ENCODE measurements at regions not wholly inside any gene's neighbourhood (a gene's known extent, or its start where the extent isn't known, plus 50 kb on each side); places are given as distances from the start of the nearest gene placed in this dataset.

DNA sequence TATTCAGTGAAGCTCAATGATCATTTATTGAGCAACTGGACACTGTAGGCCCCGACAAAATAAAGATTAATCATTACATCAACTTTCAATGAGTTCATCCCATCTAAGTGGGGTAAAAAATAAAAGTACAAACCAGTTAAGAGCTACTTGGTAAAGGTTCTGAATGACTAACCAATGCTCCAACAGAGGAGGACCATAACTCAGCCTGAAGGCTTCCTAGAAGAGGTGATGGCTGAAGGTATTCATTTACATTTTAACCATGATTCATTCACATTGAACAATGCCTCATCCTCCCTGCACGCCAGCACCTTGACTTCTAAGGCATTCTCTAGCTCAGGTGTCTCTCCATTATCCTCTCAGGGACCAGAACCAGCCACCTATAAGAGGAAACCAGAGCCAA is 201.4 kb downstream of the ZNF462 start:
- DNase-seq (ENCODE audit: insufficient read length, low spot score, missing footprints), result no peak
- H3K9me3 ChIP-seq (ENCODE audit: low read depth, low read length), result no peaks in the 10 kb centered on the region
- H3K27ac ChIP-seq (ENCODE audit: low read depth, low read length), result no peak overlapping the region
- H3K4me2 ChIP-seq (ENCODE audit: insufficient read depth, low read length), result no peak overlapping the region
- no peaks in the 10 kb centered on the region for H3K4me1 ChIP-seq (ENCODE audit: insufficient read depth, low read length)
- H3K4me3 ChIP-seq (ENCODE audit: insufficient read depth, low read length), result no peak overlapping the region
- TF ChIP-seq, protein P1, sequence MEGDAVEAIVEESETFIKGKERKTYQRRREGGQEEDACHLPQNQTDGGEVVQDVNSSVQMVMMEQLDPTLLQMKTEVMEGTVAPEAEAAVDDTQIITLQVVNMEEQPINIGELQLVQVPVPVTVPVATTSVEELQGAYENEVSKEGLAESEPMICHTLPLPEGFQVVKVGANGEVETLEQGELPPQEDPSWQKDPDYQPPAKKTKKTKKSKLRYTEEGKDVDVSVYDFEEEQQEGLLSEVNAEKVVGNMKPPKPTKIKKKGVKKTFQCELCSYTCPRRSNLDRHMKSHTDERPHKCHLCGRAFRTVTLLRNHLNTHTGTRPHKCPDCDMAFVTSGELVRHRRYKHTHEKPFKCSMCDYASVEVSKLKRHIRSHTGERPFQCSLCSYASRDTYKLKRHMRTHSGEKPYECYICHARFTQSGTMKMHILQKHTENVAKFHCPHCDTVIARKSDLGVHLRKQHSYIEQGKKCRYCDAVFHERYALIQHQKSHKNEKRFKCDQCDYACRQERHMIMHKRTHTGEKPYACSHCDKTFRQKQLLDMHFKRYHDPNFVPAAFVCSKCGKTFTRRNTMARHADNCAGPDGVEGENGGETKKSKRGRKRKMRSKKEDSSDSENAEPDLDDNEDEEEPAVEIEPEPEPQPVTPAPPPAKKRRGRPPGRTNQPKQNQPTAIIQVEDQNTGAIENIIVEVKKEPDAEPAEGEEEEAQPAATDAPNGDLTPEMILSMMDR (IDR thresholded peaks at IDR 0.05; ENCODE audit: extremely low read depth, low read depth, low read length), result no peak
- H3K79me2 ChIP-seq (ENCODE audit: insufficient read depth, low read length), result no peaks in the 10 kb centered on the region
- no peaks in the 10 kb centered on the region for H3K36me3 ChIP-seq (ENCODE audit: insufficient read depth, low read length)
- H4K20me1 ChIP-seq (ENCODE audit: insufficient read depth, low read length), result no peaks in the 10 kb centered on the region
- no peak overlapping the region for H2AFZ ChIP-seq (ENCODE audit: low read length)
- no peaks in the 10 kb centered on the region for H3K27me3 ChIP-seq (ENCODE audit: insufficient read depth, low read length)

DNA sequence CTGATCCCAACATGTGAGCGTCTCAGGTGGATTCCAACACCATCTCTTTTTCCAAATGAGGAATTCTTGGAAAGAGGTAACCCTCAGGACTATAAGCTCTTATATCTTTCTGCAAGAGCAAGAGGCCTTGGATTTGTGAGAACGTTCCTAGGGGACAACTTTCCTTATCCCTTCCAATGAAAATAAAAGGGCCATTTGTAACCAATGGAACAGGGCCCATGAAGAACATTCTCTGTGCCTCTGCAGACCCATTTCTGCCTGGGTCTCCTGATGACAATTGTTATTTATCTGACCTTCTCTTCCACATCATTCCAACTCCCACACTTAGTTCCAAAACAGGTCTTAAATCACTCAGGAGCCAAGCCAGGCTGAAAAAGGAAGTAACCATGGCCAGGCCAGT is 202.6 kb downstream of the ZNF462 start:
- no peak overlapping the region for H2AFZ ChIP-seq (ENCODE audit: low read length)
- H3K79me2 ChIP-seq (ENCODE audit: insufficient read depth, low read length), result no peaks in the 10 kb centered on the region
- H3K27ac ChIP-seq (ENCODE audit: low read depth, low read length), result no peak overlapping the region
- no peaks in the 10 kb centered on the region for H3K9me3 ChIP-seq (ENCODE audit: low read depth, low read length)
- no peaks in the 10 kb centered on the region for H3K4me1 ChIP-seq (ENCODE audit: insufficient read depth, low read length)
- no peak overlapping the region for H3K4me3 ChIP-seq (ENCODE audit: insufficient read depth, low read length)
- H3K27me3 ChIP-seq (ENCODE audit: insufficient read depth, low read length), result no peaks in the 10 kb centered on the region
- TF ChIP-seq, protein P1 (IDR thresholded peaks at IDR 0.05; ENCODE audit: extremely low read depth, low read depth, low read length), result no peak
- DNase-seq (ENCODE audit: insufficient read length, low spot score, missing footprints), result no peak
- no peaks in the 10 kb centered on the region for H3K36me3 ChIP-seq (ENCODE audit: insufficient read depth, low read length)
- H3K4me2 ChIP-seq (ENCODE audit: insufficient read depth, low read length), result no peak overlapping the region
- H4K20me1 ChIP-seq (ENCODE audit: insufficient read depth, low read length), result no peaks in the 10 kb centered on the region

DNA sequence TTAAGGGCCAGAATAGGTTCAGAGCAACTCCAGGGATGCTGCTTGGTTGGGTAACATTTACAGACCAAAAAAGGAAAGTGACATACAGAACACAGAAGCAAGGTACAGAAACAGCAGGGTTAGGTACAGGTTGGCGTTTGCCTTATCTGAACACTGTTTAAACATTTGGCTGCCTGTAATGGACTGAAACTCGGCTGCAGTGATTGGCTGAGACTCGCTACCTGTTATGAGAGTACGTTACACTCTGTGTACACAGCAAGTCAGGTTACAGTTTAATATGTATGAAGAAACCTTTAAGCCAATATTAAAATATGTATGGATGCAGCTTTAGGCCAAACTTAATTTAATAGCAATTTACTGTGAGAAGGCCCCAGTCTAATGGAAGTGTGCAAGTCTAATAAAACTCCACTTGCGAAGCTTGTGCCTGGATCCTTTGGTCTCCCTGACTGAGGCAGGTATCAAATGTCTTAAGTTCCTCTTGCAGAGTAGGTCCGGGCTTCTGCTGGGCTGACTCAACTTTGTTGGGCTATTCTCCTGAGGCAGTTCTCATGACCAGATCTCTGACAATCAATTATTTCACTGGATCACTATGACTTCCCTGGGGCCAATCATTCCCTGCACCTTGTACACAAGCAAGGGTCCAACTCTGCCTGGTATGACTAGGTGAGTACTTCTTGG is 204.9 kb downstream of the ZNF462 start:
- Histone ChIP-seq H3K27me3 (ENCODE audit: insufficient read depth, low read length) (peaks cover 2% of the 10 kb centered on the region), H3K4me1 (ENCODE audit: insufficient read depth, low read length) (no peaks in the 10 kb centered on the region), H3K36me3 (ENCODE audit: insufficient read depth, low read length) (no peaks in the 10 kb centered on the region), H4K20me1 (ENCODE audit: insufficient read depth, low read length) (no peaks in the 10 kb centered on the region), H3K9me3 (ENCODE audit: low read depth, low read length) (no peaks in the 10 kb centered on the region), H3K4me2 (ENCODE audit: insufficient read depth, low read length) (no peak overlapping the region), H3K27ac (ENCODE audit: low read depth, low read length) (no peak overlapping the region), H2AFZ (ENCODE audit: low read length) (no peak overlapping the region), H3K4me3 (ENCODE audit: insufficient read depth, low read length) (no peak overlapping the region), H3K79me2 (ENCODE audit: insufficient read depth, low read length) (no peaks in the 10 kb centered on the region)
- no peak for DNase-seq (ENCODE audit: insufficient read length, low spot score, missing footprints)
- TF ChIP-seq, protein P1 (IDR thresholded peaks at IDR 0.05; ENCODE audit: extremely low read depth, low read depth, low read length), result no peak

DNA sequence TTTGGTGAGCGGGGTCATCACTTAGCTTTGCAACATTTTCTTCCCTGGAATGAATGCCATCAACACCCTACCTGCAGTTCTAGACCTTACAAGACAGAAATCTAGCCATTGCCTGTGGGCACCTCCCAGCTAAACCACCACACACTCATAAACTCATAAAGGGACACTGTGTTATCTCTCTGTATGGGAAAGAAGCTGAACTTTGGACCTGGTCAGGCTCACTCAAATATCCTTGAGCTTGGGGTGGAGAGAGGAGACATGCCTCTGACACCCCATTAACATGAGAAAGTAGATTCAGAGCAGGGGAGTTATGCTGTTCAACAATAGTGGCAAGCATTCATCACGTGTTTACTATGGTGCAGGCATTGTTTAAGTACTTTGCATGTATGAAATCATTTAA is 205.6 kb downstream of the ZNF462 start:
- Histone ChIP-seq H3K9me3 (ENCODE audit: low read depth, low read length) (no peaks in the 10 kb centered on the region), H3K27ac (ENCODE audit: low read depth, low read length) (no peak overlapping the region), H3K4me3 (ENCODE audit: insufficient read depth, low read length) (no peak overlapping the region), H2AFZ (ENCODE audit: low read length) (no peak overlapping the region), H3K79me2 (ENCODE audit: insufficient read depth, low read length) (no peaks in the 10 kb centered on the region), H4K20me1 (ENCODE audit: insufficient read depth, low read length) (no peaks in the 10 kb centered on the region), H3K36me3 (ENCODE audit: insufficient read depth, low read length) (no peaks in the 10 kb centered on the region), H3K27me3 (ENCODE audit: insufficient read depth, low read length) (peaks cover 2% of the 10 kb centered on the region), H3K4me2 (ENCODE audit: insufficient read depth, low read length) (no peak overlapping the region), H3K4me1 (ENCODE audit: insufficient read depth, low read length) (no peaks in the 10 kb centered on the region)
- TF ChIP-seq, protein P1 (IDR thresholded peaks at IDR 0.05; ENCODE audit: extremely low read depth, low read depth, low read length), result no peak
- DNase-seq (ENCODE audit: insufficient read length, low spot score, missing footprints), result no peak

Measured in osteoblast (primary cell).